OCI-LY3 (cell line): ENCODE measurements at regions not wholly inside any gene's neighbourhood (a gene's known extent, or its start where the extent isn't known, plus 50 kb on each side); places are given as distances from the start of the nearest gene placed in this dataset.

ENCODE experiments used
- H2AFZ ChIP-seq: fragments of 200-600, 300-600 bp; shearing (Covaris generic); 2 replicates; pipeline ENCODE4 v1.6.0; 2014; ENCODE audit warnings: antibody characterized with exemption, low read depth, low read length
- H3K27ac ChIP-seq: fragments of 200-600, 300-600 bp; sonication (generic); 2 replicates; pipeline ENCODE4 v1.5.1; 2014; ENCODE audit warnings: mild to moderate bottlenecking, low read length, moderate library complexity, mixed read lengths
- H3K27me3 ChIP-seq: fragments of 200-600, 300-600 bp; sonication (generic); 2 replicates; pipeline ENCODE4 v1.6.1; 2014; ENCODE audit warnings: low read depth, low read length, mixed read lengths
- H3K36me3 ChIP-seq: fragments of 200-600, 300-600 bp; sonication (generic); replicated peaks from 2 replicates; pipeline ENCODE3; 2014; ENCODE audit warnings: low read depth, low read length, mixed read lengths
- H3K4me1 ChIP-seq: fragments of 300-600, 200-600 bp; sonication (generic); 2 replicates; pipeline ENCODE4 v1.6.1; 2014; ENCODE audit warnings: low read length, mixed read lengths
- H3K4me2 ChIP-seq: fragments of 200-600, 300-600 bp; sonication (generic); 2 replicates; pipeline ENCODE4 v1.6.1; 2014; ENCODE audit warnings: low read length, mixed read lengths
- H3K4me3 ChIP-seq: fragments of 300-600, 200-600 bp; sonication (generic); 2 replicates; pipeline ENCODE4 v1.5.1; 2014; ENCODE audit warnings: antibody characterized with exemption, mild to moderate bottlenecking, low read length, moderate library complexity
- H3K79me2 ChIP-seq: fragments of 300-600, 200-600 bp; shearing (Covaris generic); 2 replicates; pipeline ENCODE4 v1.6.1; 2014; ENCODE audit warnings: mild to moderate bottlenecking, low read length, mixed read lengths
- H3K9ac ChIP-seq: fragments of 300-600, 200-600 bp; shearing (Covaris generic); 2 replicates; pipeline ENCODE4 v1.6.0; 2014; ENCODE audit warnings: mild to moderate bottlenecking, low read length, moderate library complexity
- H3K9me3 ChIP-seq: fragments of 200-600, 300-600 bp; shearing (Covaris generic); 2 replicates; pipeline ENCODE4 v1.6.1; 2014; ENCODE audit warnings: low read length, mixed read lengths; ENCODE audit not compliant: insufficient read depth
- H4K20me1 ChIP-seq: fragments of 200-600, 300-600 bp; sonication (generic); 2 replicates; pipeline ENCODE4 v1.6.1; 2016; ENCODE audit warnings: low read length, mixed read lengths; ENCODE audit not compliant: insufficient read depth
- CTCF ChIP-seq: fragments of 200-600, 300-600 bp; sonication (generic); IDR thresholded peaks from 2 replicates; pipeline ENCODE4 v1.5.1; 2014; ENCODE audit warnings: antibody characterized with exemption, low read length, low read depth
- EZH2phosphoT487 ChIP-seq: fragments of 200-600 bp; shearing (Covaris generic); IDR thresholded peaks from 2 replicates; pipeline ENCODE4 v1.6.1; 2018; ENCODE audit warnings: antibody characterized with exemption, mixed run types, low read depth

- Histone ChIP-seq H3K9me3 (no peaks in the 10 kb centered on the region), H3K9ac (no peak overlapping the region), H4K20me1 (no peaks in the 10 kb centered on the region), H3K79me2 (no peaks in the 10 kb centered on the region), H3K4me2 (no peak overlapping the region), H3K4me1 (no peaks in the 10 kb centered on the region), H3K36me3 (no peaks in the 10 kb centered on the region), H3K27me3 (no peaks in the 10 kb centered on the region), H3K27ac (no peak overlapping the region), H3K4me3 (no peak overlapping the region), H2AFZ (no peak overlapping the region)
- TF ChIP-seq EZH2phosphoT487 (no peak), CTCF (no peak)
Observed at GRCh38 chrX:107548775-107549174, 79.5 kb upstream of the PRPS1 start.

DNA sequence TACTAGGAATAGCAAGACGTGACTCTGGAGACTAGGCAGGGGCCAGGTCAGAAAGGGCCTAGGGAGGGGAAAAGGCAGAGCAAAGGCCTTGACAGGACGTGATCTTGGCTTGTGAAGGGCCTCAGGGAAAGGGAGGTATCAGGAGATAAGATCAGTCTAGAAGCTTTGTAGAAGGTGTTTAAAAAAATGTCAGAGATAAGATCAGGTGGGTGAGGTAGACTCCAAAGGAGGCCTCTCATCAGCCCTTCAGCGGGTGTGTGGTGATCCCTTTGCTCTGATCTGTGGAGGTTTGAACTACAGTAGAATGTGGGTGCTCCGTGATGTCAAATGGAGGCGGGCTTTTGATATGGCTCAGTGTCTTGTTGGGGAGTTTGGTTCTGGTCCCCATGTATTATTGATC lies 78.8 kb upstream of the PRPS1 start:
- no peaks in the 10 kb centered on the region for H3K79me2 ChIP-seq
- no peak overlapping the region for H3K4me2 ChIP-seq
- no peak overlapping the region for H3K27ac ChIP-seq
- no peak overlapping the region for H2AFZ ChIP-seq
- H3K27me3 ChIP-seq = no peaks in the 10 kb centered on the region
- H3K4me1 ChIP-seq = no peaks in the 10 kb centered on the region
- H3K36me3 ChIP-seq = no peaks in the 10 kb centered on the region
- no peak overlapping the region for H3K4me3 ChIP-seq
- H3K9me3 ChIP-seq = no peaks in the 10 kb centered on the region
- no peak overlapping the region for H3K9ac ChIP-seq
- no peaks in the 10 kb centered on the region for H4K20me1 ChIP-seq
- TF ChIP-seq CTCF (no peak), EZH2phosphoT487 (no peak)

DNA sequence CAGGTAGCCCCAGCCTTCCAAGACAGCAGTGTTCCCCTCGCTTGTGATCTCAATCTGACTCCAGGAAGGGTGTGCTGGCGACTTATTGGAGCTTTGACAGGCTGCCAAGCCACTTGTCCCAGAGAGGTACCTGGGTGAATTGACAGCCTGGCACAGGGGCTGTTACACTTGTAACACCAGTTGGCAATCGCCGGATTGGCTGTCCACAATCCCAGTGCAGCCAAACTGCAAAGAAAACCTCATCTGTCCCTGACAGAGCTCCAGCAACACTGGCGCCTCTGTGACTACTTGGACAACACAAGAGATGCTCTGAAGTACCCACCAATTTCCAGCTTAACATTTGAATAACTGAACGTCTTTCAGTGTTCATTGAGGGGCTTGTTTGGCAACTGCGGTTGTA lies 76.8 kb upstream of the PRPS1 start:
- H4K20me1 ChIP-seq = no peaks in the 10 kb centered on the region
- no peak overlapping the region for H3K27ac ChIP-seq
- H3K4me2 ChIP-seq = no peak overlapping the region
- H3K27me3 ChIP-seq = no peaks in the 10 kb centered on the region
- no peaks in the 10 kb centered on the region for H3K9me3 ChIP-seq
- H3K4me3 ChIP-seq = no peak overlapping the region
- TF ChIP-seq CTCF (no peak), EZH2phosphoT487 (no peak)
- no peak overlapping the region for H3K9ac ChIP-seq
- H3K79me2 ChIP-seq = no peaks in the 10 kb centered on the region
- H3K4me1 ChIP-seq = no peaks in the 10 kb centered on the region
- H2AFZ ChIP-seq = no peak overlapping the region
- no peaks in the 10 kb centered on the region for H3K36me3 ChIP-seq

DNA sequence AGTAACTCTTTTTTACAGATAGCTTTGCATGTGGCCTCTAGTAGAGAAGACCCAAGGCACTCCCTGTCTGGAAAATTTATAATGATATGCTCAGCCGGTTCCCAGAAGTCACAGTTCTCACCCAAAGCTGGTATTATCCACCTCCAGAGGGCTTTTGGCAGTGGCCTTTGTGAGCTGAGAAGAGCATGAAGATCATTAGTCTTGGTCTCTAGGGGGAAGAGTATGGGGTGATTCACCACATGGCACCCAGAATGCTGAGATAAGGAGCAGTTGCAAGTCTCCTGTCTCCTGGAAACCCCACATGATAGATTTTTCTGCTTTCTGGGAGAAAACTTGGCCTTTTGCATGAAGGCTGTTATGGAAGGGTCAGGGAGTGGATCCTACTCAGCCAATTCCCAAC lies 75.4 kb upstream of the PRPS1 start:
- no peak overlapping the region for H3K4me3 ChIP-seq
- H3K4me2 ChIP-seq = no peak overlapping the region
- no peak overlapping the region for H3K9ac ChIP-seq
- no peak overlapping the region for H3K27ac ChIP-seq
- H3K27me3 ChIP-seq = no peaks in the 10 kb centered on the region
- no peaks in the 10 kb centered on the region for H3K4me1 ChIP-seq
- H3K79me2 ChIP-seq = no peaks in the 10 kb centered on the region
- no peaks in the 10 kb centered on the region for H3K36me3 ChIP-seq
- no peak for TF ChIP-seq EZH2phosphoT487
- no peak for TF ChIP-seq CTCF
- no peaks in the 10 kb centered on the region for H4K20me1 ChIP-seq
- no peak overlapping the region for H2AFZ ChIP-seq
- H3K9me3 ChIP-seq = no peaks in the 10 kb centered on the region
